ENCODE measurements at regions not wholly inside any gene's neighbourhood (a gene's known extent, or its start where the extent isn't known, plus 50 kb on each side); places are given as distances from the start of the nearest gene placed in this dataset.

DNA sequence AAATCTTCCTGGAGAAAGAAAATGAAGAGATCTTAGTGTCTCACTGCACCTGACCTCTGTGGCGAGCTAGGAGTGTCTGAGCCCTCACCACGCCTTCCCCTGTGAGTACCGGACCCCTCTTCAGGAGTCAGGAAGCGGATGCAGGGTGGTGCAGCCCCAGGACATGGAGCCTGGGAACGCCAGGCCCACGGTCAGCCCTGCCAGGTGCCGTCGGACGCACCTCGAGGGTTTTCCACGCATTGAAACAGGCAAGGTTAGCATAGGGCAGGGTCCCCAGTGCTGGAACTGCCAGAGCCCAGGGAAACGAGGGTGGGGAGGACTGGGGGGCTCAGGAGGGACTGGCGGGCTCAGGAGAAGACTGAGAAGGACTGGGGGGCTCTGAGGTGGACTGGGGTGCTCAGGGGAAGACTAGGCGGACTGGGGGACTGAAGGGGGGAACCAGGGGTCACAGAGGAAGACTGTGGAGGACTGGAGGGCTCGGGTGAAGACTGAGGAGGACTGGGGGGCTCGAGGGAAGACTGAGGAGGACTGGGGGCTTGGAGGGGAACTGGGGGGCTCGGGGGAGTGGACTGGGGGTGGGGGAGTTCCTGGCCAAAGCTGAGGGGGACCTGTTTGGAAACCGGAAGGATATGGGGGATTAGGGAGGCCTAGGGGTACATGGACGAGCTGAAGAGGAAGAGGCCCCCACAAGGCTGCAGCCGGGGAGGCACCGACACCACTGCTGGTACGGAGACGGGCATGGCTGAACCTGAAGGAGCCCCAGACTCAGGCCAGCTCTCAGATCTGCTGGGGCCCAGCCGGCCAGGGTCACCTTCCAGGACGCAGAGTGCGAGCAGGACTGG is 65.2 kb upstream of the SNTG2 start:
- ATAC-seq (replicated peaks in 1 of 2): no peak

DNA sequence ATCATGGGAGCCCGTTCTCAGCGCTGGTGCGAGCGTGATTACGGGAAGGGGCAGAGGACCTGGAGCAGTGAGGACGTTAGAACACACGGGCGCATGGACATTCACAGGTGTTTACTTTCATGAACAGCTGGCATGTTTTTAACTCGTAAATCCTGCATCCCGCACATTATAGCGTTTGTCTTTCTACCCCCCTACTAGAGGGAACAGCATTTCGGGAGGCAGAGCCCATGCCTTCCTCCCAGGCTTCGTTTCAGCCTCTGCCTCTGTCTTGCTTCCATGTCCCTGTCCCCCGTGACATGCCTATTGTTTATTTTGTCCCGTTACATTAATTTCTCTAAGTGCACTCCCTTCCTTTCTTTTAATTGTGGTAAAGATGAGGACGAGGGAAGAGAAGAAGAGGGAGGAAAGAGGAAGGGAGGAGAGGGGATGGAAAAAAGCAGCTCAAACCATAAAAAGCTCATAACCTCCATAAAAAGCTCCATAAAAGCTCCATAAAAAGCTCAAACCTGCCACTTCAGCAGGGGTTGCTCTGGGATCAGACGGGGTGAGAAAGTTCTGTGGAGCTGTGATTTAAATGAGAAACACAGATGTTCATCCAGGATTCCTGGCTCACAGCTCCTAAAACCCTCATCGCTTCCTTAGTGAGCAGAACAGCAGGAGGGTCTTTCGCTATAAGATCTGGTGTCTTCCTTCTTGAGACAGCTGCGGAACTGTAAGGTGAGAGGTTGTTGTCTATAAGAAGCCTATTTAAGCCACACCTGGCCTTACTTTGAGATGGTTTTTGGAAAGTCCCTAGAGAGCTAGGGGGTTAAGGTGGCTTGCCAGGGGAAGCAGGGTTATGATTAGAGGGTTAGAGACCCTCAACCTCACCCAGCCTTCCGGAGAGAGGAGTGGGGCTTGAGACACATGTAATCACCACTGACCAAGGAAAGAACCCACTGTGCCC is 66.6 kb upstream of the SNTG2 start:
- Mint-ChIP-seq H3K4me3 (no peak overlapping the region), H3K4me1 (ENCODE audit: low read depth) (no peaks in the 10 kb centered on the region), H3K27me3 (ENCODE audit: low read depth) (peaks cover 26% of the 10 kb centered on the region), H3K27ac (no peak overlapping the region), H3K36me3 (ENCODE audit: insufficient read depth in 2 of 2) (no peaks in the 10 kb centered on the region), H3K9me3 (no peaks in the 10 kb centered on the region)
- ATAC-seq (replicated peaks in 1 of 2): no peak
- no peak for DNase-seq

More for the DNA sequence above, 65.2 kb upstream of the SNTG2 start:
- no peak overlapping the region for H3K4me3 Mint-ChIP-seq
- H3K9me3 Mint-ChIP-seq: no peaks in the 10 kb centered on the region
- H3K27ac Mint-ChIP-seq: no peak overlapping the region
- H3K4me1 Mint-ChIP-seq (ENCODE audit: low read depth): no peaks in the 10 kb centered on the region
- peaks cover 31% of the 10 kb centered on the region for H3K27me3 Mint-ChIP-seq (ENCODE audit: low read depth)
- no peak for DNase-seq
- no peaks in the 10 kb centered on the region for H3K36me3 Mint-ChIP-seq (ENCODE audit: insufficient read depth in 2 of 2)

DNA sequence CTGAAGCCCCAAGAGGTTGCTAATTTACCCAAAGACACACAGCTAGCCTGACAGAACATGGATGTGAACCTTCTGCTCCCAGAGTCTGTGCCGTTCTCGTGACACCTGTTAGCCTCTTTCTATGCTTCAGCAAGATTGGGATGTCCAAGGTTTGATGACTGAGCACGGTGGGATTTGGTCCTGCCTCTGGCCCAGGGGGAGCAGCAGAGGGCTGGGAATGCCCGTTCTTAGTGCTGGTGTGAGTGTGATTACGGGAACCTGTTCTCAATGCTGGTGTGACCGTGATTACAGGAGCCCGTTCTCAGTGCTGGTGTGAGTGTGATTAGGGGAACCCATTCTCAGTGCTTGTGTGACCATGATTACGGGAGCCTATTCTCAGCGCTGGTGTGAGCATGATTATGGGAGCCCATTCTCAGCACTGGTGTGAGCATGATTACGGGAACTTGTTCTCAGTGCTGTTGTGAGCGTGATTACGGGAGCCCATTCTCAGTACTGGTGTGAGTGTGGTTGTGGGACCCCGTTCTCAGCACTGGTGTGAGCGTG is 67.3 kb upstream of the SNTG2 start:
- H3K36me3 Mint-ChIP-seq (ENCODE audit: insufficient read depth in 2 of 2): no peaks in the 10 kb centered on the region
- ATAC-seq (replicated peaks in 1 of 2) (no peak), DNase-seq (no peak)
- peaks cover 26% of the 10 kb centered on the region for H3K27me3 Mint-ChIP-seq (ENCODE audit: low read depth)
- no peaks in the 10 kb centered on the region for H3K9me3 Mint-ChIP-seq
- H3K4me3 Mint-ChIP-seq: no peak overlapping the region
- no peaks in the 10 kb centered on the region for H3K4me1 Mint-ChIP-seq (ENCODE audit: low read depth)
- no peak overlapping the region for H3K27ac Mint-ChIP-seq

DNA sequence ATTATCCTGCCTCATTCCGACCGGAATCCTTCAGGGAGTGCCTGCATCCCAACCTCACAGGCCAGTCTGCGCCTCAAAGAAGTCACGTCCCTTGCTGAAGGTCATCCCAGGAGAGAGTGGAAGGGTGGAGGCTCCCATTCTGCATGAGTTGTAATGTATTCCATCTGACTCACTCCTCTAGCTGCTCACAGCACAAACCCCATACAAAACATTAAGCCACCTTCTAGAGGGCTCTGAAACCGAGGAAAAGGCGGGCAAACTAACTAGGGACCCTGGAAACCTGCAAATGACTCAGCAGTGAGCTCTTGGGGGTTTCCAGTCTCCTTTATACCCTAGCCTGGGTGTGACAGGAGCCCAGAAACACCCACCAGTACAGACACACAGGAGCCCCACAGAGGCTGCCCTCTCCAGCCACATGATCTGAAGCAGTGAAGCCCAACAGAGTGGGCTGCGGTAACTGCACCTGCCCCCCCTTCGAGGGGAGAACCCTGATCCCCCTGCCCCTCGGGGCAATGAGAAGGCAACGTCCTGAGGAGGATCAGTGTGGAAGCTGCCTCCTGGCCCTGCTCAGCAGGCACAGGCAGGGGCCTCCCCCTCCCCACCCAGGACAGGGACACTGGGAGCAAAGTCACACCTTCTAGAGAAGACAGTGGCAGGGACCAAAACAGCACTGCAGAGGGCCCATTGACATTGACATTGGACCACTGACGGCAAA is 69.3 kb upstream of the SNTG2 start:
- DNase-seq (no peak), ATAC-seq (replicated peaks in 1 of 2) (peak in 1 of 2 donors; percentile 41)
- H3K9me3 Mint-ChIP-seq: no peaks in the 10 kb centered on the region
- H3K4me3 Mint-ChIP-seq: no peak overlapping the region
- peaks cover 26% of the 10 kb centered on the region for H3K27me3 Mint-ChIP-seq (ENCODE audit: low read depth)
- no peaks in the 10 kb centered on the region for H3K36me3 Mint-ChIP-seq (ENCODE audit: insufficient read depth in 2 of 2)
- no peak overlapping the region for H3K27ac Mint-ChIP-seq
- H3K4me1 Mint-ChIP-seq (ENCODE audit: low read depth): no peaks in the 10 kb centered on the region

DNA sequence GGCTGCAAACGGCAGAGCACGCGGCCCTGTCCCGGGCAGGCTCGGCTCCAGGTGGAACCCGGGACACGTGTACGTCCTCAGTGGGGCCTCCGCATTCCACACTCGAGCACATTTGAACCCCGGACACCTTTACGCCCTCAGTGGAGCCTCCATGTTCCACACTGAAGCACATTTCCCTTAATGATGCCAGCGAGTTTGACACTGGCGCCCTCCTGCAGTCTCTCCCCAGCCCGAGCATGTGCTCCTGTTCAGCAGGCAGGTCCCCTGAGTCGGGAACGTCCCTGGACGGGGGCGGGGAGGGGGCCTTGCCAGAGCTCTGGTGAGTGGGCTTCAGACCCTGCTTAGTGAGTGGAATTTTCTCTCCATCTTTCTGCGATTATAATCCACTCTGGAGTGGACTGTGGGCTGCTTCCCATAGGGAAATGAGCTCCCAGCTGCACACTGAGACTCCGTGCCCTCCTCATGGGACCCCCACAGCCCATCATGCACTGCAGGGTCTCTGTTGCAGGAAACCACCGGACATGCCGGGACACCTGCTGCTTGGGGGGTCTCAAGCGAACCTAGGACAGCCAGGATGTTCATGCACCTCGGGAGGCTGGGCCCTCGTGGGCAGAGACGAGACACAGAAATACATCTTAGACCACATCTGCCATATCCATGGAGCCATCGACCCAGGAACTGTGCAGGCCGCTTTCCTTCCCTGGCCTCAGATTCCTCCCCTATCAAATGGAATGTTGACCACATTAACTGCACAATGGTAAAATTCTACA is 70.3 kb upstream of the SNTG2 start:
- DNase-seq (no peak), ATAC-seq (replicated peaks in 1 of 2) (no peak)
- no peak overlapping the region for H3K27ac Mint-ChIP-seq
- no peaks in the 10 kb centered on the region for H3K36me3 Mint-ChIP-seq (ENCODE audit: insufficient read depth in 2 of 2)
- H3K9me3 Mint-ChIP-seq: no peaks in the 10 kb centered on the region
- peaks cover 26% of the 10 kb centered on the region for H3K27me3 Mint-ChIP-seq (ENCODE audit: low read depth)
- H3K4me3 Mint-ChIP-seq: no peak overlapping the region
- H3K4me1 Mint-ChIP-seq (ENCODE audit: low read depth): no peaks in the 10 kb centered on the region

DNA sequence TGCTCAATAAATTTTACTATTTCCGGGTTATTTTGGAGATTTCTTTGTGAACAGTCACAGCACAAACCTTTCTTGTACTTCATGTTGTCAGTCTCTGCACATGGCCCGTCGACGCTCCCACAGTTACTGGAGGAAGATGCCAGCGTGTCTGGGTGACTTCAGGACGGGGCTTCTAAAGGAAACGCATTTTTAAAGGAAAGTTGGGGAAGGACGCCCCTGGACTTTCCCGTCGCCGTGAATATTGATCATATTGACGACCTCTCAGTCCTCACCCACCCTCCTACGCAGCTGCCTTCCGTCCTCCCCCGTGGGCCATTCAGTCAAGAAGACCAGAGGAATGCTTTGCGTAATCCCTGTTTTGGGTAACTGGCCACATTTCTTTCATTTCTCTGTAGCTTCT is 71.1 kb upstream of the SNTG2 start:
- no peaks in the 10 kb centered on the region for H3K9me3 Mint-ChIP-seq
- DNase-seq (no peak), ATAC-seq (replicated peaks in 1 of 2) (no peak)
- H3K4me1 Mint-ChIP-seq (ENCODE audit: low read depth): no peaks in the 10 kb centered on the region
- no peak overlapping the region for H3K27ac Mint-ChIP-seq
- H3K27me3 Mint-ChIP-seq (ENCODE audit: low read depth): peaks cover 19% of the 10 kb centered on the region
- no peaks in the 10 kb centered on the region for H3K36me3 Mint-ChIP-seq (ENCODE audit: insufficient read depth in 2 of 2)
- no peak overlapping the region for H3K4me3 Mint-ChIP-seq

DNA sequence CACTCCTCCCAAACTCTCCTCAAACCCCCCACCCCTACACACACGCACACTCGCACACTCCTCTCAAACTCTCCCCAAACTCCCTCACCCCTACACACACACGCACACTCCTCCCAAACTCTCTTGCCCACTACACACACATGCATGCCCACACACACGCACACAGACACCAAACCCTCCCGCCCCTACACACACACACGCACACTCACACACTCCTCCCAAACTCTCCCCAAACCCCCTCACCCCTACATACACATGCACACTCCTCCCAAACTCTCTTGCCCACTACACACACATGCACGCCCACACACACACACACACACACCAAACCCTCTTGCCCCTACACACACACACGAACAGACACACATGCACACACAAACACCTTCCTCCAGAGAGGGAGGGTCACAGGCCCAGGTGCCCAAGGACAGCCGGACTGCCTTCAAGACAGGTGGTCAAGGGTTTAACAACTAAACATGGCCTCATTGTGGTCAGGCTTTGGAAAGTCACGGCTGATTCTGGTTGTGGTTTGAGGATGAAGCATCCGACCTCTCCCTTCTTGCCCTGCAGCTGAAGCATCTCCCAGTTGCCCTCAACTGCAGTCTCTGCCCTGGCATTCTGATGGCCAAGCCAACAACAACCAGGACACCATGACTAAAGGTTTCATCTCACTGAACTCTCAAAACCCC is 72.3 kb upstream of the SNTG2 start:
- Mint-ChIP-seq H3K27ac (no peak overlapping the region), H3K27me3 (ENCODE audit: low read depth) (peaks cover 9% of the 10 kb centered on the region), H3K4me1 (ENCODE audit: low read depth) (no peaks in the 10 kb centered on the region), H3K9me3 (no peaks in the 10 kb centered on the region), H3K36me3 (ENCODE audit: insufficient read depth in 2 of 2) (no peaks in the 10 kb centered on the region), H3K4me3 (no peak overlapping the region)
- ATAC-seq (replicated peaks in 1 of 2) (no peak), DNase-seq (no peak)

DNA sequence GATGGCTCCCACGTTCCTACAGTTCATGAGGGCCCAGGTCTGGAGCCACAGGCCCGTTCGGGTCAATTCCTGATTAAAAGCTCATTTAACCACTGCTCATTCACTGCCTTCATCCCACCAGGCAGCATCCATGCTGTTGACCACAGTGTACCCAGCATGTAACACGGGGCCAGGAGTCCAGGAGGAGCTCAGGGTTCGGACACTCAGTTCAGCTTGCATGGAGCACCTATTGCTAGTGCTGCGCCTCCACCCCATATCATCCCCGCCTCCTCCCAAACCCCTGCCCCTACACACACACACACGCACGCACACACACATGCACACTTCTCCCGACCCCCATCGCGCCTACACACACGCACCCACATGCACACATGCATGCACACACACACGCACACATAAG is 72.9 kb upstream of the SNTG2 start:
- ATAC-seq (replicated peaks in 1 of 2): no peak
- Mint-ChIP-seq H3K4me1 (ENCODE audit: low read depth) (no peaks in the 10 kb centered on the region), H3K4me3 (no peak overlapping the region), H3K36me3 (ENCODE audit: insufficient read depth in 2 of 2) (no peaks in the 10 kb centered on the region), H3K27ac (no peak overlapping the region), H3K27me3 (ENCODE audit: low read depth) (peaks cover 4% of the 10 kb centered on the region), H3K9me3 (no peaks in the 10 kb centered on the region)
- no peak for DNase-seq

DNA sequence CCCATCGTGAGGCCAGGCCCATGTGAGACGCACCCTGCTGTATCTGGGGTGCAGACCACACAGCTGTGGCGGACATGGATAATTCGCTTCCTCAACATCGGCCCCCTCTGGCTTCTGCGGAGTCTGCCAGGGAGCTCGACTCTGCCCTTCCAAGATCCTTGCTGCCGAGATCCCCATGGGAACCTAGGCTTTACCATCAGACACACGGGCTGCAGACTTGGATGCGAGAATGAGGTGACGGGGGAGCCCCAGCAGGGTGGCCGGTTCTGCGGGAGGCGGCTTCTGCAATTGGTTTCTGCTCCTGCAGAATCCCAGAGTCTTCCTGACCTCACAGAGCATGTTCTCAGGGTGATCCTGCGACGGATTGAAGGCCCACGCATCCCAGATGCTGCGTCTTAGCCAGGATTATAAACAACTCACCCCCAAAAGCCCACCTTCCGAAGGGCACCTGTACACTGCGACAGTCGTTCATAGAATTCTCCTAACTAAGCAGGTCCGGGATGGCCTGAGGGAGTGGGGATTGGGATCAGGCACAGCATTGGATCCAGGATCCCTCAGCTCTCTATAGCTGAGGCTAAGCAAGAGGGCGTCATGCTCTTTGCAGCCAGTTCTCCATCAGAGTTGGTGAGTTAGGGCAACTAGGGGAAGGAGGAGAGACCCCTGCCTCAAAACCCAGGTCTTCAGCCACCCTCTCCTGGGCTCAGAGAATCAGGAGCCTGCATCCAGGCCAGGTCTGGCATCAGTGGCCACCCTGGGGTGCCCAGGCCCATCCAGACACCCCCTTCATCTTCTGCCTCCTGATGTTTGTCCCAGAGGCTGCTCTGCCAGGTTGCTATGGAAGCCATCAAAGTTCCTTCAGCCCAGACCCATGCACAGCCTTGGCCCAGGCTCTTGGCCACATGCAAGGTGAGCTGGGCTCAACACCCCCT is 74.7 kb upstream of the SNTG2 start:
- Mint-ChIP-seq H3K9me3 (no peaks in the 10 kb centered on the region), H3K36me3 (ENCODE audit: insufficient read depth in 2 of 2) (no peaks in the 10 kb centered on the region), H3K27ac (no peak overlapping the region), H3K27me3 (ENCODE audit: low read depth) (peaks cover 8% of the 10 kb centered on the region), H3K4me1 (ENCODE audit: low read depth) (no peaks in the 10 kb centered on the region), H3K4me3 (no peak overlapping the region)
- ATAC-seq (replicated peaks in 1 of 2): no peak
- no peak for DNase-seq

DNA sequence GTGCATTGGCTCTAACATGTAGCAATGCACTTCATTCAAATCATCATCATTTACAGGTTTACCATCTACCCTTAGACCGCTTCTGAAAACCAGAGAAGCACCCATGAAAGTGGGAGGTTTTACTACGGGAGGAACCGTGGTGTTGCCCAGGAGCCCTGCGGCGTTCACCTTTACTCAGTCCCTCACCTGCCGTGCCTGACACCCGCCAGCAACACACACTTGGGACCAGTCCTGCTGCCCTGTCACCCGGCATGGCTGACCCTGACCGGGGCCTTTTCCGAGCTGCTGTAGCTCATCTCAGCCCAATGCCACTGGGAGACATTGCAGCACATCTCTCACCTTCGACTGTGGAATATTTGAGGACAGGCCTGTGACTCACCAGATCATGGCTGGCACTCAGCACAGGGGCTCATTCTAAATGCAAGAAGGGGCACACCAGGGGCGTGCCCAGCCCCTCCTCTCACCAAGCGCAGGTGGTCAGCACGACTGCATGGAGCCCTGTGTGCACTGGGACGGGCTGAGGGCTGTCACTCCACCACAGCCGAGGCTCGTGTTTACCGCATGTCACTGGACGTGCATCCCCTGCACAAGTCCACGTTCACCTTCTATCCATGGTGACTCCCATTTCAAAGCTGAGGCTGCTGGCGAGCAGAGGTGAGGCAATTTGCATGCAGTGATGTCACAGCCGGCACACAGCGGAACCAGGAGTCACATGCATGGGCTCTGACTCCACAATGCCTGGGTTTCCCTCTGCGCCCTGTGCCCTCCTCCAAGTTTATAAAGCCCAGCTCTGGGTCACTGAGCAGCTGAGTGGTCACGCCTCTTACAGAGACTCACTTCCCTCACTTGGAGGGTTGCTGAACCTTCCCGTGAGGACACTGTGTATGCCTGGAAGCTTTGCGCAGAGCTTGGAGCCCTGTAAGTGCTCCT is 76.7 kb upstream of the SNTG2 start:
- no peaks in the 10 kb centered on the region for H3K4me1 Mint-ChIP-seq (ENCODE audit: low read depth)
- H3K9me3 Mint-ChIP-seq: no peaks in the 10 kb centered on the region
- H3K4me3 Mint-ChIP-seq: no peak overlapping the region
- peaks cover 13% of the 10 kb centered on the region for H3K27me3 Mint-ChIP-seq (ENCODE audit: low read depth)
- H3K36me3 Mint-ChIP-seq (ENCODE audit: insufficient read depth in 2 of 2): no peaks in the 10 kb centered on the region
- H3K27ac Mint-ChIP-seq: no peak overlapping the region
- ATAC-seq (replicated peaks in 1 of 2) (no peak), DNase-seq (no peak)

Data from activated T-cell treated with anti-CD3 and anti-CD28 coated beads, Interleukin-2, amount 50 U/mL, for 72 hours (primary cell).